Right ventricle myocardium inferior (tissue), 1 donor: ENCODE measurements at regions not wholly inside any gene's neighbourhood (a gene's known extent, or its start where the extent isn't known, plus 50 kb on each side); places are given as distances from the start of the nearest gene placed in this dataset.
"Not testable (repeated sequence)": the region's sequence is repeated elsewhere in the genome, so short reads cannot be mapped to it uniquely, and the experiment has no call there.

Experiments
- ATAC-seq: fragments of 200-7000 bp; cut with Tn5 transposase; one replicate; pipeline ENCODE4 v1.9.1; 2020; ENCODE audit warnings: mild to moderate bottlenecking, moderate library complexity
- DNase-seq: peaks from one replicate; pipeline ENCODE4 v3.0.0; 2021; ENCODE audit errors: missing footprints
- intact Hi-C: fragments of 100-400 bp; cut with DNase I; formaldehyde crosslinking; loops from one replicate; pipeline ENCODE4 v1.11.0; 2022
- donor health status: DM: no; HTN: yes; CAD: no; lungs with severe emphysema.

- DNase-seq = no peak
- no peak for ATAC-seq
- intact Hi-C loops = no loop called here
Measured at GRCh38 chr17:71753070-71753469, 367.8 kb upstream of the SOX9 start.

- no peak for ATAC-seq
- intact Hi-C loops = no loop called here
- DNase-seq = no peak
Measured at GRCh38 chr17:71757156-71757555, 363.7 kb upstream of the SOX9 start.

DNA sequence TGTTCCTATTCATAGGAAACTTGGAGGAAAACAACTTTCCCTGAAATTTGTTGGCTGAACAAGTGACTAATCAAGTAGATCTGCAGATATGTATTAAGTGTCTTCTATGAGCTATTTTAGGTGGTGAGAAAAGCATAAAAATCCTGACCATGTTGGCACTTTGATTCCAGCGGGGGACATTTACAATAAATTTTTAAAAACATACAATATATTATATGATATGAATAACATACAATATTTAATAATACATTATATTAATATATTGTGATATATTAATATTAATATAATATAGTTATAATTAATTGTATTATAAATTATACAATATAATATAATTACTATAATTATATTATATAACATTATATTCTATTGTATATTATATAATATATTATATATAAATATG is 362.9 kb upstream of the SOX9 start:
- intact Hi-C loops = no loop called here
- no peak for DNase-seq
- ATAC-seq = no peak

DNA sequence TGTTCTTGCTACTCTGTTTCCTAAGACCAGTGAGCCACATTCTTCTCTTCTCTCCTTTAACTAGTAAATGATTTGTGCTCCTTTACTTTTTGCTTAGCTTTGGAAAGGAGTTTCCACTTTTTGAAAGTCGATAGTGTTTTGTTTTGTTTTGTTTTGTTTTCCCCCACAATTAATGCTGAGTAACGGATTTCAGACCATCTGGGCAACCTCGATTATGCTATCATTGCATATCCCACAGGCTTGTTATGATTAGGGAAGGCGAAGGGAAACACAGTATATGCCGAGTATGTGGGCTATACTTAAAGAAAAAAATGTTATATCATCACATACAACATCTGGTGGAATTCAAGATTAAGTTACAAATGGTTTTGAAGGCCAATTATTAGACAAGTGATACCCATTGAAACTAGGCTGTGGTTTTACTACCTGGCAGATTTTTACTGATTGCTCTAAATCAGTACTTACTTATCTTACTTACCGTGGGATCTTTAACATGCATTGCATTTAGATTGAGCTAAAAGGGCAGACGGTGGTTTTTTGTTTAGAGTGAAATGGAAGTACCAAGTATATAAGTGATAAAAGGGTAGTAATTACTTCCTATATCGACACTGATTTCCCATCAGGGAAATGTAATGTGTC is 361.3 kb upstream of the SOX9 start:
- DNase-seq (no peak), ATAC-seq (no peak)
- intact Hi-C loops = no loop called here

- intact Hi-C loops = no loop called here
- ATAC-seq (no peak), DNase-seq (no peak)
Measured at GRCh38 chr17:71760062-71760720, 360.6 kb upstream of the SOX9 start.

DNA sequence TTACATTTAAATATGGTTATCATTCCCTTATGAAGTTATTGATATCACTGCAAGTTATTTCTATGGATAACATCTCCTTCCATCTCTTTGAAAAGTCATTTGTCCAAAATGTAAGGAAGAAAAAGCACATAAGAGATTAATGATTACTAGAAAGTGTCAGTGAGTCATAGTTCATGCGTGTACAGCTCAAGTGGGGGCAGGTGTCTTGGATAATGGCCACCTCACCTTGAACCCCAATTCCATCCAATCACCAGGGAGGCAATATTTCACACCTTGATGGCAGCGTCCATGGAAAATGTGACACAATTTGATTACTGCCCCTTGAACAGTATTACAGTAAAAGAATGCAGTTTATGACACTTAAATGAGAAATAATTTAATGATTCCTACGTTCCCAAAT is 358.3 kb upstream of the SOX9 start:
- no peak for ATAC-seq

GRCh38 chr17:71764505-71764904 is 356.3 kb upstream of the SOX9 start:
- intact Hi-C loops = no loop called here
- DNase-seq (no peak), ATAC-seq (no peak)

More for the DNA sequence above, 358.3 kb upstream of the SOX9 start:
- intact Hi-C loops = no loop called here
- no peak for DNase-seq

DNA sequence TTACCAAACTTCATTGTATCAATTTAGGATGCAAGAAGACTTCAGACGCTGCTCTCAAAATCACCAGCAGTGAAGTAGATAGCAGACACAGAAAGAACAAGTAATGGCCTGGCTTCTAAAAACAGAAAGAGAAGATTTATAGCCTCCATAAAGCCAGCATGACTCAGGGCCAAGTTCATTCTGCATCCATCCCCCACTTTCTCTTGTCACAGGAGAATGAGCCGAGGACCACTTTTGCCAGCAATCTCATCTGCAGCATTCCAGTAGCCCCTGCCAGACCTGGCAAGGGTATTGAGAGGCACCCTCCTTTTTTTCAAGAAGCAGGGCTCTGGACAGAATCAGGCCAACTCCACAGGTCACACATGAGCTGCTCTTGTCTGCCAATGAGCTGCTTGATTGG is 355.4 kb upstream of the SOX9 start:
- DNase-seq = no peak
- intact Hi-C loops = no loop called here
- no peak for ATAC-seq

- DNase-seq = no peak
- intact Hi-C loops = no loop called here
- no peak for ATAC-seq
Measured at GRCh38 chr17:71769850-71770249, 351.0 kb upstream of the SOX9 start.

DNA sequence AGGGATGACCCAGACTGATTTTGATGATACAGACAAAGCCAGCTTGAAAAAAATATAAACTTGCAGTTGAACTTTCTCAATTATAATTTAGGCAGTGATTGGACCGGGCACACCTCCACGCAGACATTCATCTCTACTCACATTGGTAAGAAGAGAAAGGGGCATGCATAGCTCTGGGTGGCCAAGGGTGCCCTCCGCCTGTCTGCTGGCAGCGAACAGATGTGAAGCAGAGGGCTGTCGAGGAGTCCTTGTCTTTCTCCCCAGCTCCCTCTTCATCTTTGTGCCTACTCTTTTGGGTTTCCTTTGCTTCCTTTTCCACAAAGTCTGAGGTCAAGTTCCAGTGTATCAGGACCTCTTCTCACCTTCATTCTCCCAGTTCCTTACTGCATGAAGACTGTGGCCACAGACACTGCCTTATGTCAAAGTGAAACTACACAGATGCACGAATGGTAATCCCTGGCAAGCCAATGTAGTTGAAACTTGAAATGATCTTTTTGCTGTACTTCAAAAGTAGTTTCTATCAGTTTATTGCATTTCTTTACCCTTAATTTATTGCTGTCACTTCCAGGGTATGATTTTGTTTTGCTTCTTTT is 343.7 kb upstream of the SOX9 start:
- ATAC-seq = no peak
- no peak for DNase-seq
- intact Hi-C loops = no loop called here

DNA sequence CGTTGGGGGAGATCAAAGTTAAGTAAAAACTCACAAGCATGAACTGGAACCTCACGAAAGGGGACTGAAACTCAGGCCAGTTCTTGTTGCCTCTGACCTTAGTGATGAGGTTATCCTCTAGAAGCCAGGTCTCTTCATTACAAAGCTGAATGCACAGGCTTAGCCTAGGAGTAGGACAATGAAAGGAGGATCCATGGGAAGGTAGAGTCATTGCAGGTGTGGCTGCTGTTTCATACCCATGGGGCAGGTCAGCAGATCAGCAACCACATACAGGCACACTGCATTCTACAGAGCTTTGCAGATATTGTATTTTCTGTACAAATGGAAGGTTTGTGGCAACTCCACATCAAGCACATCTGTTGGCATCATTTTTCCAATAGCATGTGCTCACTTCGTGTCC is 341.3 kb upstream of the SOX9 start:
- intact Hi-C loops = no loop called here
- DNase-seq (no peak), ATAC-seq (no peak)

DNA sequence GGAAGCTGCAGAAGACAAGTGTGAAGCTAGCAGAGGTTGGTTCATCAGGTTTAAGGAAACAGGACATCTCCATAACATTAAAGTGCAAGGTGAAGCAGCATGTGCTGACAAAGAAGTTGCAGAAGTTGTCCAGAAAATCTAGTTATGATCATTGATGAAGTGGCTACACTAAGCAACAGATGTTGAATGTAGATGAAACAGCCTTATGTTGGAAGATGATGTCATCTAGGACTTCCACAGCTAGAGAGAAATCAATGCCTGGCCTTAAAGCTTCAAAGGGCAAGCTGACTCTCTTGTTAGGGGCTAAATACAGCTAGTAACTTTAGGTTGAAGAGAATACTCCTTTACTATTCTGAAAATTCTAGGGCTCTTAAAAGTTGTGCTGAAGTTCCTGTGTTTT is 340.2 kb upstream of the SOX9 start:
- DNase-seq (no peak), ATAC-seq (no peak)
- intact Hi-C loops = no loop called here

GRCh38 chr17:71782021-71782420 is 338.8 kb upstream of the SOX9 start:
- ATAC-seq, intact Hi-C loops: not testable (repeated sequence)

GRCh38 chr17:71790791-71791190 is 330.0 kb upstream of the SOX9 start:
- no peak for ATAC-seq
- intact Hi-C loops = no loop called here

More at GRCh38 chr17:71782021-71782420, 338.8 kb upstream of the SOX9 start:
- DNase-seq = not testable (repeated sequence)

GRCh38 chr17:71791311-71791710 is 329.5 kb upstream of the SOX9 start:
- no peak for ATAC-seq
- DNase-seq = no peak
- intact Hi-C loops = no loop called here

More at GRCh38 chr17:71790791-71791190, 330.0 kb upstream of the SOX9 start:
- DNase-seq = no peak

DNA sequence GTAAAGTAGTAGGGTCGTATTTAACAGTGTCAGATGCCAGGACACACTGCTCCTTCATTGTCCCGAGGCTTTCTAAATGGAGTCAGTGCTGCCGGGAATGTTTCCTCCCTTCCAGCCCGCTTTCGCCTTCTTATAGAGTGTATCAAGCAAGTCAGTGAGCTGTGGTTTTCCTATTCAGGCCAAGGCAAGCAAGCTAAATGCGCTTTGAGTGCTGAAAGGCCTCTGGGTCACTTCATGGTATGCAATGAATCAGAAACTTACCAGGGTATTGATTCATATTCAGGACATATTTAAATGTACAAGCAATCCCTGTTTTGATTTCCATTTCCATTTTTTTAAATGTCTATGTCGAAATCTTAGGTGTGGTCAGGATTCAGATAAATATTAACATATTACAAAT is 327.9 kb upstream of the SOX9 start:
- intact Hi-C loops = no loop called here
- DNase-seq = no peak
- ATAC-seq = no peak

DNA sequence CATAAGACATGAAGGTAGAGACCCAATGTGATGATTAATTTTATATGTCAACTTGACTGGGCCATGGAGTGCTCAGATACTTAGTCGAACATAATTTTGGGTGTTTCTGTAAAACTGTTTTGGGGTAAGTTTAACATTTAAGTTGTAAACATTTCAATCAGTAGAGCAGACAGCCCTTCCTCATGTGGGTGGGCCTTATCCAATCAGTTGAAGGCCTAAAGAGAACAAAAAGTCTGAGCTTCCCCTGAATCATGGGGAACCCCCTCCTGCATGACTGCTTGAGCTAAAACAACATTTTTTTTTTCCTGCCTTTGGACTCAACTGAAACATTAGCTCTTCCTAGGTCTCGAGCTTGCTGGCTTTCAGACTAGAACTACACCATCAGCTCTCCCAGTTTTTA is 327.3 kb upstream of the SOX9 start:
- intact Hi-C loops = no loop called here
- ATAC-seq (no peak), DNase-seq (no peak)

DNA sequence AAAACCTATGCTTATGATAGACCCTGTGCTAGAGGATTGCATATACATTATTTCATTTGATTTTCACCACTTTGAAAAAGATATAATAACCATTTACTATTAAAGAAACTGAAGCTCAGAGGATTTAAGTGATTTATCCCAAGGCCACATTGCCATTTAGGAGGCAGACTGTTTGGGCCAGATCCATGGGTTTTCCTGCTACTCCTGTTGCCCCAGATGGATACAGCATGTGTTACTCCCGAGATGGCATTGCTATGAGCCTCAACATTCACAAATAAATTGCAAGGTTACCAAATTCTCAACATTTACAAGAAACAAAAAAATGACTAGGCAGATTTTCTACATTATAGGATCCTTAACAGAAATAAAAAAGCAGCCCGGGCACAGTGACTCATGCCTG is 322.1 kb upstream of the SOX9 start:
- intact Hi-C loops = no loop called here
- ATAC-seq (no peak), DNase-seq (no peak)

DNA sequence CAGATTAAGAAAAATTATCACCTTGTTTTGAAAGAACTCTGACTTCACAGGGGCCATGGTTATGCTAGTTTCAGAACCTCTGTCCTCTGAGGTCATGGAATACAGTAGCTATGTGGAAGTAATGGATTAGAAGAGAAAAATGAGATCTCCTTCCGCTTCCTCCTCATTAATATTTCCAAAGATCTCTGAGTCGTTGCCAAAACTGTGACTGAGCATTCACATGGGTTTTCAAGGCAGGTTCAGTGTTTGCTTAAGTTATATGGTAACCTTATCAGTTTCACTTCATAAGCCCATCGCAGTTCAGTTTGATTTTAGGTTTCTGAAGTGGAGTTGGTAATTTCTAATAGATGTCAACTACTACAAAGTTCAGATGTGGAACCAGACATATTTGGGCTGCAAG is 321.2 kb upstream of the SOX9 start:
- ATAC-seq (no peak), DNase-seq (no peak)
- intact Hi-C loops = no loop called here

- DNase-seq (no peak), ATAC-seq (no peak)
- intact Hi-C loops = no loop called here
Measured at GRCh38 chr17:71801301-71801700, 319.5 kb upstream of the SOX9 start.

DNA sequence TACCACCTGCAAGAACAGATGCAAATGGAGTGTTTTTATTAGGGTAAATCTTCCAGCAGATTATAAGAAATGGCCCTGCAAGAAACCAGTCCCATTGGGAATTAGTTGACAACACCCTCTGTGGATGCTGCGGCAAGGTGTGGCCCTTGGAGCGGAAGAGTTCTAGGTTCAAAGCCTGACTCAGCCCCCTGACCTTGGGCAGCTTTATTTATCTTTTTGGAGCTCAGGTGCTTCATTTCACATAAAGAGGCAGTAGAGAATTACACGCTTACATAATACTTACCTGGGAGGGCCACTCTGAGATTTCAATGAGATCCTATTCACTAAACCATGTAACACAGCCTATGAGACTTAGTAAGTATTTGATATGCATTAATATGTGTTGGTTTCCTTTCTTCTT is 318.2 kb upstream of the SOX9 start:
- intact Hi-C loops = no loop called here
- ATAC-seq = no peak
- DNase-seq = no peak
